ENCODE measurements at regions not wholly inside any gene's neighbourhood (a gene's known extent, or its start where the extent isn't known, plus 50 kb on each side); places are given as distances from the start of the nearest gene placed in this dataset.

DNA sequence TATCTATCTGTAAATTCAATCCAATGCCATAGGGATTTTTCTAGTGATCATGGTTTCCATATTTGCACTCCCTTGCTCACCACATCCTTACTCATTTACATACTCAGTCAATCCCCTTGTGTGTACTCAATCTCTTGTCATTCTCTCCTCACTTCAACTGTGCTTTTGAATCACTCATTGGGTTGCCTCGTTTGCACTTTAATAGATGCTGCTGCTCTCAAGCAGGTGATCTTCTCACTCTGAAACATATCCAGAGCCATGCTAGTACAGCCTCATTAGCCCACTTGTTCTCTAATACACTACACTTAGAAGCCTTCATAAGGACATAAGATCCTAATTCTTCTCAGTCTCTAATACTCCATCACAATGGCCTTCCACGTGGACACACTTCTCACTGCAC is 507.9 kb downstream of the TECRL start:
- TF ChIP-seq, protein P1, sequence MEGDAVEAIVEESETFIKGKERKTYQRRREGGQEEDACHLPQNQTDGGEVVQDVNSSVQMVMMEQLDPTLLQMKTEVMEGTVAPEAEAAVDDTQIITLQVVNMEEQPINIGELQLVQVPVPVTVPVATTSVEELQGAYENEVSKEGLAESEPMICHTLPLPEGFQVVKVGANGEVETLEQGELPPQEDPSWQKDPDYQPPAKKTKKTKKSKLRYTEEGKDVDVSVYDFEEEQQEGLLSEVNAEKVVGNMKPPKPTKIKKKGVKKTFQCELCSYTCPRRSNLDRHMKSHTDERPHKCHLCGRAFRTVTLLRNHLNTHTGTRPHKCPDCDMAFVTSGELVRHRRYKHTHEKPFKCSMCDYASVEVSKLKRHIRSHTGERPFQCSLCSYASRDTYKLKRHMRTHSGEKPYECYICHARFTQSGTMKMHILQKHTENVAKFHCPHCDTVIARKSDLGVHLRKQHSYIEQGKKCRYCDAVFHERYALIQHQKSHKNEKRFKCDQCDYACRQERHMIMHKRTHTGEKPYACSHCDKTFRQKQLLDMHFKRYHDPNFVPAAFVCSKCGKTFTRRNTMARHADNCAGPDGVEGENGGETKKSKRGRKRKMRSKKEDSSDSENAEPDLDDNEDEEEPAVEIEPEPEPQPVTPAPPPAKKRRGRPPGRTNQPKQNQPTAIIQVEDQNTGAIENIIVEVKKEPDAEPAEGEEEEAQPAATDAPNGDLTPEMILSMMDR (conservative IDR thresholded peaks at IDR 0.05; ENCODE audit: low read depth, low read length), result no peak
- TF ChIP-seq EZH2 (IDR thresholded peaks at IDR 0.05; ENCODE audit: borderline replicate concordance, low read depth, low read length, poor library complexity, severe bottlenecking), result no peak

All from A673 (cell line).